ENCODE measurements at regions not wholly inside any gene's neighbourhood (a gene's known extent, or its start where the extent isn't known, plus 50 kb on each side); places are given as distances from the start of the nearest gene placed in this dataset.
A peak's percentile ranks its signal among the peaks of the same experiment; 100 is the strongest.

DNA sequence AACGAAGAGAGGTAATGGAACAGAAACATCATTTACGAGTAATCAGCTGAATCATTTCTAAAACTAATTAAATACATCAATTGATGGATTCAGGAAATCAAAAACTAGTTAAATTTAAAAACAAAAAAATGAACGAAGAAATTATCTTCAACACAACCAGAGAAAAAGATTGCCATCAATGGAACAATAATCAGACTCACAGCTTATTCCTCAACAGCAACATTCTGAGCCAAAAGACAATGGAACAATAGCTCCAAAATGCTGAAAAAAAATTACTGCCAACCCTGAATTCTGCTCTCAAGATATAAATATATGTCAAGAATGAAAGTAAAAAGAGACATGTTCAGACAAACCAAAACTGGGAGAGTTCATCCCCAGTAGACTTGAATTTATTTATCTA lies 65.5 kb upstream of the KLF3 start:
- DNase-seq (ENCODE audit: low read depth in 2 of 2): no peak

GRCh38 chr4:38600575-38600974 lies 63.4 kb upstream of the KLF3 start:
- no peak for DNase-seq (ENCODE audit: low read depth in 2 of 2)

GRCh38 chr4:38601244-38601915 lies 62.6 kb upstream of the KLF3 start:
- peak; percentile 23 to 24 for DNase-seq (ENCODE audit: low read depth in 2 of 2)

DNA sequence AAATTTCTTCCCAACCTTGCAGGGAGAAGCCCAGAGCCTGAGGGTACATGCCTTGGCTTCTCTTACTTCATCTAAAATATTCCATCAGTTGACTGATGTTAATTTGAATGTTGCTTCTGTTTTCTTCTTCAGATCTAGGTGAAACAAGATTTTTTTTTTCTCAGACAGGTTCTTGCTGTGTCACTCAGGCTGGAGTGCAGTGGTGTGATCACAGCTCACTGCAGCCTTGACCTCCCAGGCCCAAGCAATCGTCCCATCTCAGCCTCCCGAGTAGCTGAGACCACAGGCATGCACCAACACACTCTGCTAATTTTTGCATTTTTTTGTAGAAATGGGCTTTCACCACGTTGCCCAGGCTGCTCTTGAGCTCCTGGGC lies 62.1 kb upstream of the KLF3 start:
- DNase-seq (ENCODE audit: low read depth in 2 of 2): no peak

GRCh38 chr4:38603652-38604051 lies 60.3 kb upstream of the KLF3 start:
- DNase-seq (ENCODE audit: low read depth in 2 of 2): no peak

DNA sequence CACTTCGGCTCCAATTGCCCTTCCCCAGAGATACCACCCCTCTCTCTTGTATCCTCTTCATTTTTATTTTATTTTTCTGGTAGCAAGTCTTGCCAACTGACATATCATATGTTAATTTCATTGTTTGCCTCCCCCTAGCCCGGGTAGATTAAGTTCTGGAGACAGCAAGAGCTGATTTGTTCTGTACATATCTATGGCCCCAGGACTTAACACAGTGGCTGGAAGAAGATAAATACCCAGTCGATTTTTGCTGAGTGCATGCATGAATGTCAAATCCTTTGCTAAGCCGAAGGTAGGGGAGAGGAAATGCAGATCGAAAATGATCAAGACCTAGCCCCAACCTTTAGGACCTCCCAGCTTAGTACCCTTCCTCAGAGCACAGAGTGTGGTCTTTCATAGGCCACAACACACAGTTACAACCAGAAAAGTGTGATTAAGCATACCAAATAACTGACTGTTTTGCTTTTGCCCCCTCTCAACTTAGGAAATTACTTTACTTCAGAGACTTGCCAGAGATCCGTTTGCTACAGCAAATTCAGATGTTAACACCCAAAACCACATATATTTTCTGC lies 58.7 kb upstream of the KLF3 start:
- DNase-seq (ENCODE audit: low read depth in 2 of 2): no peak

GRCh38 chr4:38605753-38606586 lies 58.0 kb upstream of the KLF3 start:
- DNase-seq (ENCODE audit: low read depth in 2 of 2): no peak

DNA sequence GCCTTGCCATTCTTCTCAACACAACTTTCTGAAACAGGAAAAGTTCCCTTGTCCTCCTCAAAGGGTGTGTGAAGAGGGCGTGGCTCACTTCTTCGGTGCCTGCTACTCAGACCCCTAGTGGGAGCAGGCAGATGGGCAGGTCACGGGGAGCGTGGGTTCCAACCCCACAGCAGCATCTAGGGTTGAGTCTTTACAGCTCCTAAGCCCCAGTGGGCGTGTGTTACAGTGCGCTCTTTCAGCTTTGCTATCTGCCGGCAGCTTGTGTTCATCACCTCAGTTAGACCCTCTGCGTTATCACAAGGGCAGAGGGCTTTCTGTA lies 57.5 kb upstream of the KLF3 start:
- no peak for DNase-seq (ENCODE audit: low read depth in 2 of 2)

DNA sequence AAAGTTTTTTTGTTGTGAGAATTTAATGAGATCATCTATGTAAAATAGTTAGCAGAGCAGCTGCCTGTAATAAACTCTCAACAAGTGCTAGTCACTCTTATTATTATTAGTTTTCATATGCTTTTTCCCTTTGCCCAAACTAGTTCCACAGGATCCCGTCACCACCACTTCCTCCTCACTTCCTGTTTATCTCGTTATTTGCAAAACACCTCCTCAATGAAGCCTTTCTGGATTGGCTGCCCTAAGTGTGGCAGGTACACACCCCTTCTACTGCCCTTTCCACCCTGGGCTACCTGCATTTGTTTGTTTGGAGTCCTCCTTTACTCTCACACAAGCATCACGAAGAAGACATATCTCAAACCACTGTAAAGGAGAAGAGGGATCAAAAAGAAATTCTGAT lies 54.4 kb upstream of the KLF3 start:
- DNase-seq (ENCODE audit: low read depth in 2 of 2): no peak

DNA sequence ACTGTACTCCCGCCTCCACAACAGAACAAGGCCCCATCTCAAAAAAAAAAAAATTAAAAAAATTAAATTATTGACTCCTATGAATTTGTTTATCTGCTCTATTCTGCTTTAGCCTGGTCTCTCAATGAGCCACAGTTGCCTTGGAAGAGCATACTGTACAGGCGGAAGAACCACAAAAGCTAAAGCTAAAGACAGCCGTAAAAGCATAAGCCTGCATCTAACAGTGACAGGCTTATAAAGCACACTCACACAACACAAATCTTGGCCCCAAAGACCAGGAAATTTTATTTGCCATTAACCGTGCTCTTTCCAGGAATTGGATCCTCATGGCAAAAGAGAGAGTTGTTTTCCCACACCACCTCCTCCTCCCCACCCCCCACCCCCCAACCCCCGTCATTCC lies 53.5 kb upstream of the KLF3 start:
- no peak for DNase-seq (ENCODE audit: low read depth in 2 of 2)

DNA sequence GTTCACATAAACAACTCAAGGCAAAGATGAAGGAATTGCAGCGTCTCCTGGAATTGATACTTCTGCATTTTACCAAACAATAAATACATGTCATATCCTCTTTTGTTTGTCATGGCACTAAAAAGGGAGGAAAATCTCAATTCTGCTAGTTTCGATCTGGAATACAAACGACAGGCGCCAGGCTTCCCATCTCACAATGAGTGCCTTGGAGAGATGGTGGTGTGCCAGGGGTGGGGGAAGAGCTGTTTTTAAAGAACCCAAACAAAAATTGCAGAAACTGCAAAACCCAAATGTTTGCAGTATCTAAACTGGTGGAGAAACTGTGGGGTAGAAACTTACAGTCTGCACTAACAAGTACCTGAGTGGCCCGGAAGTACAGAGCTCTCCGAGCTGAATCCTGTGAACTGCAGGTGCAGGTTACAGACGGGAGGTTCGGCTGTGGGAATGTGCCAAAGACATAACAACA lies 53.0 kb upstream of the KLF3 start:
- DNase-seq (ENCODE audit: low read depth in 2 of 2): no peak

- DNase-seq (ENCODE audit: low read depth in 2 of 2): no peak
Measured at GRCh38 chr4:38611676-38612075, 52.3 kb upstream of the KLF3 start.

DNA sequence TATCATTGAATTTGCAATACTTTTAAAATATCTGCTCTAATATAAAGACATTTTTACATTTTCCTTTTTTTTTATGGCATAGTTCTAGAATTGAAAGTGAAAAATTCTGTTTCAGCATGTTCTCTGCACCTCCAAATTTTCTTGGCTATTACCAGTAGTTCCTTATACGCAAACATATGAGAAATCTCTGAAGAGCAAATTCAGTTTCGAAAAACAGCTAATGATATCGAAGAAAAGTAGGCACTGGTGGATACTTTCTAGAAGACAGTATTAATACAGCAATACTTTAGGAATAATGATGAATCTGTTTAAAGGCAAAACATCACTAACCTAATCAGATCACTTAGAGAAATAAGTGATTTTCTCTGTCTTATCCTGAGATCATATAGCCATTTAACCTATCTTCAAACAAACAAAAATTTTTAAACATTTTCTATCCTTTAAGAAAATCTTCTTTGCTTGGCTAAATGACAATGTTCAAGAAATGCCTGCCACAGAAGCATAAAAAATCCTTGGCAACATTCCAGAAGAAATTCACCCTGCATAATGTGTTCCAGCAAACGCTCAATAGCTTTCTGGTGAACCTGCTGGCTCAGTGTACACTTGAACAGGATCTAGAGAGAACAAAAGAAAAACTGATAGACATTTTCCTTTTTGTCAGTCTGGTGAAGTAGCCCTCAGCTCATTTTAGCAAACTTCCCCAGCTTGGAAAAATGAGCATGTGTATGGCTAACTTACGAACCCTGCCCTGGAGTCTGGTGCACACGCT lies 51.2 kb upstream of the KLF3 start:
- no peak for DNase-seq (ENCODE audit: low read depth in 2 of 2)

Measured in fibroblast of skin of left quadriceps (primary cell).